NCI-H510A (cell line): ENCODE measurements at regions not wholly inside any gene's neighbourhood (a gene's known extent, or its start where the extent isn't known, plus 50 kb on each side); places are given as distances from the start of the nearest gene placed in this dataset.

ENCODE experiments used
- DNase-seq: peaks from one replicate; lab custom pipeline; 2025; lab: John Stamatoyannopoulos, UW

DNA sequence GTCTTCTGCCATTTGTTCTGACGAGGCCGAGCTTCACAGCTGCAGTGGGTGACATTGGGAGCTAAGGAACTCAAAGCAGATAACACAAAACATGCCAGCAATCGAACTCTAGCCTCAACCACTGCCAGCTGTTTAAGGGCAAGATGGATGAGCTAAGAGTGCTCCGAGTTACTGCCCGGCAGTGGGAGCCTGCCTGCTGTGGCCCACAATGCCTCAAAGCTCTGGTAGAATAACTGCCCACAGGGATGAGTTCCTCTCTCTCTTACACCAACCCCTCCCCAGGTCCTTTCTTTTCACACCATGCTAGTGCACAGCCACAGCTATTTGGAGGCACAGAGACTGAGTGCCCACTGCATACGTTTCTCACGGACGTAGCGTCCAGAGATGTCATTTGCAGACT, 330.5 kb downstream of the FGF9 start:
- no peak for DNase-seq

DNA sequence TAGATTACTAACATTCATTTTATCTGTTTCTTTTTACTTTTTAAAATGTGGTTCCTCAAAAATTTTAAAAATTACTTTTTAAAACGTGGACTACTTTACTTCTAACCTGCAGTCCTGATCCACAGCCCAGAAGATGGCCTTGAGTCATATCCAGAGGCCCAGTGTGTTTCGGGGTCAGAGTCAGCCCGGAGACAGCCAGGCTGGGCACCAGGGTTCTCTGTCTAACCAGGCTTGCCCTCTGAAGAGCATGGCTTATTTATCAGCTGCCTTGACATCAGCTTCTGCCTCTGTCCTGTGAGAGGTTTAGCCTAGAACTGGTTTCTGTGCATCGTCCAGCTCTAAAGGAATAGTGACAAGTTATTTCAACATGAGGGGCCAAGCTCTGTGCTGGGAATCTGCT, 332.0 kb downstream of the FGF9 start:
- DNase-seq, result no peak

DNA sequence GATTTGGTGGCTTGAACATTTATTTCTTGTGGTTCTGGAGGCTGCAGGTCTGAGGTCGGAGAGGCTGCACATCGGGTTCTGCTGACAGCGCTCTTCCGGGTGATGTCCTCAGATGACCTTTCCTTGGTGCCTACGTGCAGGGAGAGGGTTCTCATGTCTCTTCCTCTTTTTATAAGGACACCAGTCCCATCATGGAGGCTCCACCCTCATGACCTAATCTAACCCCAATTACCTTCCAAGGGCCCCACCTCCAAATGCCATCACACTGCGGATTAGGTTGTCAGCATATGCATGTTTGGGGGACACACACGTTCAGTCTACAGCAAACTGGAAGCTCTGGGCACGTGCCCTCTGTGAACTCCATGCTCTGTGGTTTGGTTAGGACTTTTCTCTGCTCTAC, 338.6 kb downstream of the FGF9 start:
- no peak for DNase-seq

DNA sequence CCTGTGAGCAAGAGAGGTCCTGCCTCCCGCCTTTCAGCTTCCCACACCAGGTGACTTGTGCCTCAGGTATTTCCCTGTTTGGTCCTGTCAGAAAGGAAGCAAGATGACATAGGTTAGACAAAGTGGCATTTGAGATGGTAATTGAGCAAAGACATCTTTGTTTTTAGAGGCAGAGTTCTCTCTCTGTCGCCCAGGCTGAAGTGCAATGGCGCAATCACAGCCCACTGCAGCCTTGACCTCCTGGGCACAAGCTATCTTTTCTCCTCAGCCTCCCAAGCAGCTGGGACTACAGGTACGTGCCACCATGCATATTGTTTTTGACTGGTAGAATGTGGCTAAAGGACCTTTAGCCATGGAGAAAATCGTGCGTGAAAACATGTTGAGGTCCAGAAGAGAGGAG, 339.1 kb downstream of the FGF9 start:
- DNase-seq, result no peak

DNA sequence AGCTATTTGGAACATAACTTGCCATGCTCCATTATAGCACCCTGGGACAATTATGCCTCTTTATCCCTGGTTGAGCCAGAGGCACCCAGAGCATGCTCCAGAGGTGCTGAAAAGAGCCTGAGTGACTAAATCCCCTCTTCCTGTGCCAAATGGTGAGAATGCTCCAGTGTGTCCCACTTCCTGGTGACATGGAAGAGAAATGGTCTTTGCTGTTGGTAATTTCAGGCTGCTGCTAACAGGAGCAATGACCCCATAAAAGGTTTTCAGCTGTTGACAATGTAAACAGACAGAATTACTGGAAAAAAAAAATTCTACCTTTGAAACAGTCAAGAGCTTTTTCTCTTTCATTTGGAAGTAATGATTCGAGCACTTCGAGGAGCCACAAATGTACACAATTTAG, 341.8 kb downstream of the FGF9 start:
- no peak for DNase-seq

DNA sequence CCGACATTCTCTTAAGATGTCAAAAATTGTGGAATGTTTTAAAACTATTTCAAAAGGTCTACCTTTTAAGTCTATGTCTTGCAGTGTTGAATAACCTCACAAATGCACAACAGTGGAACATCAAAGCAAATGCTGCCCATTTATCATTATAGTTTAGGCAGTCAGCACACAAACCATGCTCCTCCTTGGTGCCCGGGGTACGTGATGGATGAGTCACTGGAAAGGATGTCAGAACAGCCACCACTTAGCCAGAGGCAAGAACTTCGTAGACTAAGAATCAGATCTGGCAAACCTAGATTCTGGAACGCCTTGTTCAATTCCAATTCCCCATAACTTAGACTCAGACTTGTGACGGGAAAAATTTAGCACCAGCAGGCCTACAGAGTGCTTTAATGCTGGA, 343.6 kb downstream of the FGF9 start:
- no peak for DNase-seq

DNA sequence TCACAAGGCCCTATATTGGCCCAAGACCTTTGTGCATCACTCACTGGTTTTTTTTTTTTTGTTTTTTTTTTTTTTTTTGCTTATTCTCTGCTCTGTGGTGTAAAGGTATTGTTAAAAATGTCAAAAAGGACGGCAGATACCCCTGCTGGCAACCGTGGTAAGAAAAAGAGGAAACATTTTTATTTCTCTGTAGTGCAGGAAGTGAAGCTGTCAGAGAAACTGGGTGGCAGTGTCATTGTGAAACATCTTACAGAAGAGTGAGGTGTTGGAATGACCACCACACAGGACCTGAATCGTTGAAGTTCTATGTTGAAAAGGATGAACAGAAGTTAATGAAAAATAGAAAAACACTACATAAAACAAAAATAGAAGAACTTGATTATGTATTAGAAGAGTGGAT, 346.4 kb downstream of the FGF9 start:
- DNase-seq, result no peak

DNA sequence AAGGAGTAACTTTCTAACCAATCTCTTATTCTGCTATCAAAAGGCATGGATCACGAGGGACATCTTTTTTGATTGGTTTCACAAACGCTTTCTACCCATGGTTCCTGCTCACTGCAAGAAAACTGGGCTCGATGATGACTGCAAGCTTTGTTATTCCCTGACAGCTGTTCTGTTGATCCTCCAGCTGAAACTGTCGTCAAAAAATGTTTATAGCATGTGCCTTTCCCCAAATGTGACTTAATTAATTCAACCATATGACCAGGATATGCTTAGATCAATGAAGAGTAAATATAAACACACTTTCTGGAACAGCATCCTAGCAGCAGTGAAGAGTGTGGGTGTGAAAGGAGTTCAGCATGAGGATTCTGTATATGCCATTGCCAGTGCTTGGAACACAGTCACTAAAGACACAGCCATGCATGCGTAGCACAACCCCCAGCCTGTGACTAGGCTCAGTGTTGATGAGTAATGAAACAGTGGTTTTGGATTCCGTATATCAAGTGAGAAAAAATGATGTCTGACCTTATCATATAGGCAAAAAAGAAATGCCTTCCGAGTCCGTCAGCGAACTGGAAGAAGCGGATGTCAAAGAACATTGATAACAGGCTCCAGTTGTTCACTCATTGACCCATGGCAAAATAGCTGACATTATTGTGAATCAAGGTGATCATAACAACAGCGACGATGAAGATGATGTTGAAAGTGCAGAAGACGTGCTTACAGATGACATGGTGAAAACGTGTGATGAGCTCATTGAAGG, 347.4 kb downstream of the FGF9 start:
- DNase-seq, result no peak

DNA sequence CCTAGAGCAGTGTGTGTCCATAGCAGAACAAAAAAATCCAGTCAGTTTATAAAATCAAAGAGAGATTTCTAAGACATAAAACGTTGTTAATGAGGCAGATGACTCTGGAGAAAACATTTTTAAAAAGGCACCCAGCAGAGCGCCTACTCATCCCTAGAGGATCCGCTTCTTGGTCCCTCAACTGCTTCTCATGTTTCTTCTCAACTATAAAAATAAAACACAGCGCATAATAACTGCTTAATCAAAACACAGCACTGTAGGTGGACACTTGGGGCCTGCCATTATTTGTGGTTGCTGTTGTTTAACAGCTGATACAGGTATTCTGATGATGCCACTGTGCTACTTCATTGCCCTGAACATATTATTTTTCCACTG, 347.9 kb downstream of the FGF9 start:
- DNase-seq, result no peak

DNA sequence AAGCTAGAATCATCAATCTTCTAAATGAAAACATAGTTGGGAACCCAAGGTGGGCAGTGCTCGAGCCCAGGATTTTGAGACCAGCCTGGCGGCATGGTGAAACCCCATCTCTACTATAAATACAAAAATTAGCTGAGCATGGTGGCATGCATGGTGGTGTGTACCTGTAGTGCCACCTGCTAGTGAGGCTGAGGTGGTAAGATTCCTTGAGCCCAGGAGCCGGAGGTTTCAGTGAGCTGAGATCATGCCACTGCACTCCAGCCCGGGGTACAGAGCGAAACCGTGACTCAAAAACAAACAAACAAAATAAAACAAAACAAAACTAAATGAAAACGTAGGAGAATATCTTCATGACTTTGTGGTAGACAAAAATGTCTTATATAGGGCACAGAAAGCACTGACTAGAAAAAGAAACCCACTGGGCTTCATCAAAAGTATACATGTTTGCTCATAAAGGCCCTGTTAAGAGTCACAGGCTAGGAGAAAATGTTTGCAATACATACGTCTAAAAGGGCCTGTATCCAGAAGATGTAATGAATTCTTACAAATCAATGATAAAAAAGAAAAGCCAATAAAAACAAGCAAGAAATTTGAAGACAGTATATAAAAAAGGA, 353.6 kb downstream of the FGF9 start:
- DNase-seq, result no peak

DNA sequence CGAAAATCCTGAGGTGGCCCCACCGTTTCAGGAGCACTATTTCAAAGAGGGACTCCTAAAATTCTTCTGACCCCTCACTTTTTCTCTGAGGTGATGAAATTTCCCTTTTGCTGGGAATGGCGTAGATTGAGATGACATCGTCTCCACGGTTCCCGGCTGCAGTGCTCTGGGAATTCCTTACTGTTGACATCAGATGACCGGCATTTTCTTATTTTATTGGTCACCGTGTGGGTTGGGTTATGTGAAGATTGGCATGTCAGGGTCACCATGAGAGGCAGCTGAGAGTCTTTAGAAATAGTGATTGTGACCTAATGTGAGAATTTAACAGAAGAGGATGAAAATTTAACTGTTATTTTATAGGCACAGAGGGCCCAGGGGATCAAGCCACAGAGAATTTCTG, 356.7 kb downstream of the FGF9 start:
- DNase-seq, result no peak

DNA sequence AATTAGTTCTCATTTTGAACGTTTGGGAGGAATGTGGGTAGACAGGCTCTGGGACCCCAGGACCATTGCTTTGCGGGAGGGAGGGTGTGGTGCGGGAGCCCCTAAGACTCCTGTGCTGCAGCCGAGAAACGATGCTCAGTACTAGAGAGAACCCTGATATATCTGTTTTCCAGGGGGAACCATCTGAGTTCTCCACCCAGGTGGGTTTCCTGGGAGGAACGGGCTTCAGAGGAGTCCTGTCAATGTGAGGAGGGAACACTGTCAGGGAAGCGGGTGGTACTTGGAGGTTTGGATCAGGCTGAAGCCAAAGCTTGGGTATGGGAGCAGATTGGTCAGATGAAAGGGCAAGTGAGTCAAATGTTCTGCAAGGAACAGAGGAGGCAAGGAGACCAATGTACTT, 358.0 kb downstream of the FGF9 start:
- DNase-seq, result no peak

DNA sequence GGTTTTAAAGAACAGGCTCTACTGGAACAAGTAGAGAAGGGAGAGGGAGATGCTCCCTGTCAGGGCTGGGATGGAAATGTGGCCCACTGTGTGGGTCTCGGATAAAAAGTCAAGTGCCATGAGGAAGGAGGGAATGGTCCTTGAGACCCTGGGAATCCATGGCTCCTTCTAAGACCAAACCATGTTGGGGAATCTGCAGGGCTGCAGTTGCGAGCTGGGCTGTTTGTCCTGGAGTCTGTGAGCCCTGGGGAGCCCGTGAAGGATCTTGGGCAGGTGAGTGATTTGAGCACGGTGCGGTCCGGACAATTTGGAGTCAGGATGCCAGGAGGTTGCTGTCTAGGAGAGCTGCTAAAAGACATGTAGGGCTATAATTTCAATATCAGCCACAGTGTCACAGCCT, 359.4 kb downstream of the FGF9 start:
- DNase-seq, result no peak

DNA sequence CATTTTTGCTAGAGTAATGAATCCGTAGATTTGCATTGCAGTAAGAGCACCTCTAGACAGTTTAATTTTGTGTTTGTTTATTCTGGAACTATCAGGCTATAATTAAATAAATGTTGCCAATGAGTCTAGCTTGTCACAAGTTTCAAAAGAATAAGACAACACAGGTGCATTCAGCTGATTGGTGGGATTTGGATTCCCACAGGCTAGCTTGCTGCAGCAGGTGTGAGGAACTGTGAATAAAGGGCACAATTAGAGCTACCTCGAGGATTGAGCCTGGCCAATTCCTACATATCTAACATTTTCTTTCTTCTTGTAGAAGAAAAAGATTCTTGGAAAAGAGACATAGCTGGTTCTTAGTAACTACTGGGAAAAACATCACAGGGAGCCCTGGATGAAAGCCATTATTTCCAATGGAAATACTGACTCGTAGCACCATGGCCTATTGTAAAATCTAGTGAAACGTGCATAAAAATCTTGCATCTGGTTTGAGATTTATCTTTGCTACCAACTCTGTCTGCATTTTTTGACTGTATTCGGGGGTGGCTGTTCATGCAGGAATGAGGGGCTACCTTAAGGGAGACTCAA, 360.9 kb downstream of the FGF9 start:
- DNase-seq, result no peak

DNA sequence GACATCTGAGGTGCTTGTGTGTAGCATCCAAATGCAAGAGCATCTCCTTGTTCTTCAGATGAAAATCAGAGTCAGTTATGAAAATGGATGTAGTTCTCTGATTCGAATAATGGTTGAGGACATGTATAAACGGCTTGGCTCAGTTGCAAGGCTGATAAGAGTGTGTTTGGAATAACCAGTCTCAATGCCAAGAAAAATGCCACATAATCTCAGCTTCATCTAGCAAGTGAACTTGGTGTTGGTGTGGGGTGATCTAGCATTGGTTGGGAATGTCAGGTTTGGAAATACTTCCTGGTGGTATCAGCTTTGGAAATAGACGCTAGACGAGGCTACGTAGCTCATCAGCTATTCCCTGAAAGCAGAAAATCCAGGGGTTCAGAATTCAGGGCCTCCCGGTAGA, 362.0 kb downstream of the FGF9 start:
- no peak for DNase-seq

DNA sequence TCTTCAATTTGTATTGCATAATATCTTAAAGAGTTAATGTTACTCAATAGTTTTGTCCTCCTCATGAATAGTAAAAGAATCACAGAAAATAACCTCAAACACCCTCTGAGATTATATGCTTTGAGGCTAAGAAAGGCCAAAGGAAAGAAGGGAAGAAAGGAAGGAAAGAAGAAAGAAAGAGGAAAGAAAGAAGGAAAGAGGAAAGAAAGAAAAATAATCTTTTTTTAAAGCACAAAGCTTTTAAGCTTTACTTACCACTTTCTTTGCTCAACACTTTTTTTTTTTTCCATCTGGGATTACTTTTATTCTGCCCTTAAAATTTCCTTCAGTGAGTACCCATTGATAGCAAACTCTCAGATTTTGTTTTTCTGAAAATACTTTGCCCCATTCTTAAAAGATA, 369.1 kb downstream of the FGF9 start:
- no peak for DNase-seq

DNA sequence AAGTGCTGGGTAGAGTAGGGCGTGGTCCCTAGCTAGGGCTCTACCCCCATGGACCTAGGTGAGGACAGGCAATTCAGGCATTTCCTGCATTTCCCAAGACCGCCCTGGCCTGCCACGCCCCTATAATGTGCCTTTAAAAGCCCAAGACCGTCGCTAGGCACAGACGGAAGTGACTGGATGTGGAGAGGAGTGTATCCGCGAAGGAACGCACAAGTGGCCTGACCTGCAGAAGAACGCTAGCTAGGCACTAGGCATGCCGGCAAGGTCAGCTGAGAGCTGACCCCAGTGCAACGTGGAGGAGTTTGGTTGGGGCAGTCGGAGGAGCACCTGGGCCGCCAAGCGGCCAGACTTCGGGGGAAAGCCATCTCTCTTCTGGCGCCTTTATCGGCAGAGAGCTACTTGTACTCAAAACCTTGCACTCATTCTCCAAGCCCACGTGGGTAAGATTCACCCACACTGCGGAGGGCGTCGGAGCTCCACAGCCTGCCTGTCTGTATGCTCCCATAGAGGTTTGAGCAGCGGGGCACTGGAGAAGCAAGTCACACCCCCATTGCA, 370.0 kb downstream of the FGF9 start:
- DNase-seq, result peak; percentile 52

DNA sequence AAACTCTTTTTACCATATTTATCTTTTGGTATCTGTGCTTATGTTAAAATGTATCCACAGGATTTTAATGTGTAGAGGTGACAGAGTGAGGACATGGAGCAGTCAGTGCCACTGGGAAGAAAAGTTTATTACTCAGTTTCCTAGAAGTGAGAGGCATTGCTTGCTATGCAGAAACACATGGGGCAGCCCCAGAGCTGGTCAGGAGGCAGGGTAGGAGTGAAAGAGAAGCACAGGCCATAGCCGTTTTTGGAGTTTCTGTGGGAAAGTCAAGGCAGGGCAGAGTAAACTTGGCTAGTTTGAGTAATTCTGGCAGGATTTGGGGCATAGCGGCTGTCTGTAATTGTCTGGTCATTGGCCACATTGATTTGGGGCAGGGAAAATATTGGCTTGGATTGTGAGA, 370.9 kb downstream of the FGF9 start:
- no peak for DNase-seq

DNA sequence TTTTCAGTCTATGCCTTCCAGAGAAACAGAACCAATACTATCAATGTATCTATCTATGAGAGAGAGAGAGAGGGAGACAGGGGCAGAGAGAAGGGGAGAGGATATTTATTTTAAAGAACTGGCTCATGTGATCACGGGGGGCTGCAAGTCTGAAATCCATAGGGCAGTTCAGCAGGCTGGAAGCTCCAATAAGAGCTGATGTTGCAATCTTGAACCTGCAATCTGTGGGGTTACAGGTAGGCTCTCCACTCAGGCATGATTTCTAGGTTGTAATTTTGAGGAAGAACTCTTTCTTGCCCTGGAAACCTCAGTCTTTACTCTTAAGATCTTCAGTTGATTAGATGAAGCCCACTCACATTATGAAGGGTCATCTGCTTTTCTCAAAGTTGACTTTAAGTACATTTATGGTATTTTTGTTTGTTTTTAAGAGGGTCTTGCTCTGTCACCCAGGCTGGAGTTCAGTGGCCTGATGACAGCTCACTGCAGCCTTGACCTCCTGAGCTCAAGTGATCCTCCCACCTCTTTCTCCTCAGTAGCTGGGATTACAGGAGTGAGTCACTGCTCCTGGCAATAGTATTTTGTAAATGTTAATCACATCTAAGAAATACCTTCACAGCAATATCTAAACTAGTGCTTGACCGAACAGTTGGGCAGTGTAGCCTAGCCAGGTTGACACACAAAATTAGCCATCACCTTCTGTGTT, 376.4 kb downstream of the FGF9 start:
- DNase-seq, result no peak

DNA sequence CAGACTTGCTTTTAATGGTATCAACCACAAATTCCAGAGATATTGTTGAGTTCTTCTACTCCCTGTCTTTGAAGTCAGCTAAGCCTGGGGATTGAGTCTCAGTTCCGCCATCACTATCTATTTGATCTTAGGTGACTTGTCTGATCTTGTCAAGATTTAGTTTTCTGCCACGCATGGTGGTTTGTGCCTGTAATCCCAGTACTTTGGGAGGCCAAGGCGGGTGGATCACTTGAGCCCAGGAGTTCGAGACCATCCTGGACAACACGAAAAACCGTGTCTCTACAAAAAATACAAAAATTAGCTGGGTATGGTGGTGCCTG, 376.9 kb downstream of the FGF9 start:
- no peak for DNase-seq

DNA sequence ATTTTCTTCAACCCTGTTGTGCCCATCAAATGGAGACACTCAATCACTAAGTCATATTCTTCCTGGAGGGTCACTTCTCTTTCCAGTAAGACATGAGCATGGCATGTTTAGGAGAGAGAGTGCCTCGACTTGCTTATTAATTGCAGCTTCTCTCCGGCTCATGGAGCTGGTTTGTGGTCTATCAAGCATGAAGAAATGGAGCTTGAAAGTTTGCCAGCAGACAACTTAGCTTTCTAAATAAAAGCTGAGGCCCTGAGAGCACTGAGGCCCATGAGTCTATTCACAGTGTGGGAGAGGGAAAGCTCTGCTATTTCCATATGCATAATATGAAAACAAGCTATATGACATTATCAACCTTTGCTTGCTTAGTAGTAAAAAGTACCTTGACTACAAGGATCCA, 378.5 kb downstream of the FGF9 start:
- DNase-seq, result no peak

DNA sequence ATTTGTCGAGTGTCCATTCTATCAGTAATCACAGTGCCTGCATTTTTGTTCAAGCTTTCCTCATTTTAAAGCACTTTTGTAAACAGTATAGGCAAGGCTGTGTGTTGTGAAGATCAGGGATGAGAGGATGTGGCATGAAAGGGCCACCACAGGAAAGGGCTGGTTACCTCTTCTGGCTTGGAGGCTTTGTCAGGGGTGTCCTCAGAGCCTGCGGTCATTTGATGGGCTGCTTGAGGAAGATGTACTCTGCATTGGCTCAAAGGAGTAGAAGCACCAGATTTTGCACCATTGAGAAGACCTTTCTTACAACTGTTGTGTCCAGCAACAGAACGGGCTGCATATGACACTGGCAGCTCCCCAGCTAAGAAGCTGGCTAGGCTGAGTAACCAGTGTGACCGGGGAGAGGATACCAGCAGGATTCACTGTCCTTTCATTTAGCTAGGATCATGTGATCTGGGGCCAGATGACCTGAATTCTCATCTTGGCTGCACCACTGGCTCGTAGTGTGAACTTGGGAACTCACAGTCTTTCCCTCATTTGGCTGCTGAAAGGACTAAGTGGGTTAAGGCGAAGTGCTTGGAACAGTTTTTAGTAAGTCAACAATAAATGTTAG, 380.2 kb downstream of the FGF9 start:
- DNase-seq, result no peak

DNA sequence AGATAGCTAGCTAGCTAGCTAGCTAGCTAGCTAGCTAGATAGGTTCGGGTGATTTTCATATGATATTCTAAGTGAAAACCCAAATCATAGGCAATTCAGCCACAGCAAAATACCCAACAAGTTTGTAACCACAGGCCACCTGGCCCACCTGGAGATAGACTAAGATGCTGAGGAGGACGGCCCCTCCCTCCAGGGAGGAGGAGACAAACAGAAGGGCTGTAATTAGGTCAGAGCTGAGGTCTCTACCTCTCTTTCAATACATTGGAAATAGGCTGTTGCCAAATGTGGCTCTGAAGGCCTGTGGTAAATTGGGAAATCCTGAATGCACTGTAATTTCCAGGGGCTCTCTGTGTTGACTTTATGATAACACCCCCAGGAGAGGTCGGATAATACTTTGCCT, 382.2 kb downstream of the FGF9 start:
- no peak for DNase-seq
